ENCODE measurements at regions not wholly inside any gene's neighbourhood (a gene's known extent, or its start where the extent isn't known, plus 50 kb on each side); places are given as distances from the start of the nearest gene placed in this dataset.
A peak's percentile ranks its signal among the peaks of the same experiment; 100 is the strongest.
"Not testable (repeated sequence)": the region's sequence is repeated elsewhere in the genome, so short reads cannot be mapped to it uniquely, and the experiment has no call there.

GRCh38 chr12:31899109-31899508 lies 60.1 kb upstream of the RESF1 start:
- H3K27ac ChIP-seq (ENCODE audit: low read length): no peak overlapping the region
- H3K27ac Mint-ChIP-seq: peak overlapping the region; percentile 86 to 98
- WGBS (ENCODE audit: insufficient coverage): 94% methylated on average over 2 of the region's 2 CpGs
- TF ChIP-seq, protein P1, sequence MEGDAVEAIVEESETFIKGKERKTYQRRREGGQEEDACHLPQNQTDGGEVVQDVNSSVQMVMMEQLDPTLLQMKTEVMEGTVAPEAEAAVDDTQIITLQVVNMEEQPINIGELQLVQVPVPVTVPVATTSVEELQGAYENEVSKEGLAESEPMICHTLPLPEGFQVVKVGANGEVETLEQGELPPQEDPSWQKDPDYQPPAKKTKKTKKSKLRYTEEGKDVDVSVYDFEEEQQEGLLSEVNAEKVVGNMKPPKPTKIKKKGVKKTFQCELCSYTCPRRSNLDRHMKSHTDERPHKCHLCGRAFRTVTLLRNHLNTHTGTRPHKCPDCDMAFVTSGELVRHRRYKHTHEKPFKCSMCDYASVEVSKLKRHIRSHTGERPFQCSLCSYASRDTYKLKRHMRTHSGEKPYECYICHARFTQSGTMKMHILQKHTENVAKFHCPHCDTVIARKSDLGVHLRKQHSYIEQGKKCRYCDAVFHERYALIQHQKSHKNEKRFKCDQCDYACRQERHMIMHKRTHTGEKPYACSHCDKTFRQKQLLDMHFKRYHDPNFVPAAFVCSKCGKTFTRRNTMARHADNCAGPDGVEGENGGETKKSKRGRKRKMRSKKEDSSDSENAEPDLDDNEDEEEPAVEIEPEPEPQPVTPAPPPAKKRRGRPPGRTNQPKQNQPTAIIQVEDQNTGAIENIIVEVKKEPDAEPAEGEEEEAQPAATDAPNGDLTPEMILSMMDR (IDR thresholded peaks at IDR 0.05): no peak
- ATAC-seq (no peak), DNase-seq (no peak)
- H3K9me3 ChIP-seq (ENCODE audit: control insufficient read depth, insufficient read depth, low read length): peaks cover 38% of the 10 kb centered on the region
- H3K4me1 Mint-ChIP-seq: peaks cover 55 to 57% of the 10 kb centered on the region in 2 donors
- peaks cover 53% of the 10 kb centered on the region for H3K4me1 ChIP-seq (ENCODE audit: control insufficient read depth, insufficient read depth, low read length)
- peaks cover 5 to 9% of the 10 kb centered on the region in 2 donors for H3K9me3 Mint-ChIP-seq
- no peaks in the 10 kb centered on the region for H3K36me3 ChIP-seq (ENCODE audit: control insufficient read depth, insufficient read depth, low read length)
- H3K27me3 ChIP-seq (ENCODE audit: control insufficient read depth, insufficient read depth, low read length): no peaks in the 10 kb centered on the region
- H3K36me3 Mint-ChIP-seq: peaks cover 13% of the 10 kb centered on the region
- intact Hi-C loops (cut with micrococcal nuclease): loop anchor here (10.0 kb wide), 1 partner anchor 574 kb away; the partner anchor contains the start of gene SINHCAF
- H3K4me3 ChIP-seq (ENCODE audit: low read length): no peak overlapping the region
- H3K27me3 Mint-ChIP-seq (ENCODE audit: low read depth in 2 of 2): no peaks in the 10 kb centered on the region
- no peak overlapping the region for H3K4me3 Mint-ChIP-seq

DNA sequence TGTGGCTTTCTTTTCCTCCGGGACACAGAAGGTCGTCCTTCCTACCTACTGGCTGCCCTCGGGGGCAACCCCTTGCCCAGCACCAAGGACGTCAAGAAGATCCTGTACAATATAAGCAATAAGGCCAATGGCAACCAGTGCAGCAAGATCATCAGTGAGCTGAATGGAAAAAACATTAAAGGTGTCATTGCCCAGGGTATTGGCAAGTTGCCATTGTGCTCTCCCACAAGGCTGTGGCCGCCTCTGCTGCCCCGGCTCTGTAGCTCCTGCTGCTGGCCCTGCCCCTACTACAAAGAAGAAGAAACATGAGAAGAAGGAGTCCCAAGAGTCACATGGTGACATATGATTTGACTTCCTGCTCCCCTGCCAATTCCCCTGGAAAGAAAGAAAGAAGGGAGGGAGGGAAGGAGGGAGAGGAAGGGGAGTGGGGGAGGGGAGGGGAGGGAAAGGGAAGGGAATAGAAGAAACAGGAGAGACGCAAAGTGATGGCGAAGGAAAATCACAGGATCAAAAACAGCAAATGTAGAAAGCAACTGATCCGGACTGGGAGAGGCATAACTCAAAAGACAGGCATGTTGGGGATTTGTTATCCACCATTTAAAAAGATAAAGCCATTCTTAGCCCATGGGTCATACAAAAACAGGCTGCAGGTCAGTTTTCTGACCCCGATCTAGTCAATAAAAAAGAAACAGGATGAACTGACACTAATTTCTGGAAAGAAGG lies 61.3 kb upstream of the RESF1 start:
- intact Hi-C loops (cut with micrococcal nuclease): loop anchor here (10.0 kb wide), 1 partner anchor 573 kb away; the partner anchor contains the start of gene SINHCAF
- peaks cover 13% of the 10 kb centered on the region for H3K36me3 Mint-ChIP-seq
- peak; percentile 60 to 75 for DNase-seq
- H3K27ac Mint-ChIP-seq: peak overlapping the region; percentile 86 to 98
- 46% methylated on average over 10 of the region's 10 CpGs for WGBS (ENCODE audit: insufficient coverage)
- peak overlapping the region; percentile 91 for H3K27ac ChIP-seq (ENCODE audit: low read length)
- no peak overlapping the region for H3K4me3 ChIP-seq (ENCODE audit: low read length)
- H3K4me3 Mint-ChIP-seq: peak overlapping the region; percentile 90
- ATAC-seq: peak; percentile 14 to 48 (median 37)
- no peaks in the 10 kb centered on the region for H3K27me3 ChIP-seq (ENCODE audit: control insufficient read depth, insufficient read depth, low read length)
- TF ChIP-seq, protein P1 (IDR thresholded peaks at IDR 0.05): no peak
- peaks cover 42% of the 10 kb centered on the region for H3K9me3 ChIP-seq (ENCODE audit: control insufficient read depth, insufficient read depth, low read length)
- peaks cover 5 to 9% of the 10 kb centered on the region in 2 donors for H3K9me3 Mint-ChIP-seq
- H3K4me1 ChIP-seq (ENCODE audit: control insufficient read depth, insufficient read depth, low read length): peaks cover 63% of the 10 kb centered on the region
- no peaks in the 10 kb centered on the region for H3K27me3 Mint-ChIP-seq (ENCODE audit: low read depth in 2 of 2)
- H3K4me1 Mint-ChIP-seq: peaks cover 59 to 64% of the 10 kb centered on the region in 2 donors
- no peaks in the 10 kb centered on the region for H3K36me3 ChIP-seq (ENCODE audit: control insufficient read depth, insufficient read depth, low read length)

GRCh38 chr12:31897092-31897491 lies 62.1 kb upstream of the RESF1 start:
- Mint-ChIP-seq H3K27ac (peak overlapping the region; percentile 86 to 98), H3K4me3 (peak overlapping the region; percentile 90), H3K4me1 (peaks cover 64 to 73% of the 10 kb centered on the region in 2 donors), H3K9me3 (peaks cover 5 to 12% of the 10 kb centered on the region in 2 donors), H3K36me3 (peaks cover 13% of the 10 kb centered on the region)
- H3K4me3 ChIP-seq (ENCODE audit: low read length); H3K27me3 ChIP-seq (ENCODE audit: control insufficient read depth, insufficient read depth, low read length); H3K36me3 ChIP-seq (ENCODE audit: control insufficient read depth, insufficient read depth, low read length); H3K27me3 Mint-ChIP-seq (ENCODE audit: low read depth in 2 of 2); DNase-seq; ATAC-seq: not testable (repeated sequence)
- Histone ChIP-seq H3K27ac (ENCODE audit: low read length) (peak overlapping the region; percentile 91), H3K4me1 (ENCODE audit: control insufficient read depth, insufficient read depth, low read length) (peaks cover 71% of the 10 kb centered on the region), H3K9me3 (ENCODE audit: control insufficient read depth, insufficient read depth, low read length) (peaks cover 46% of the 10 kb centered on the region)
- intact Hi-C loops (cut with micrococcal nuclease): loop anchor here (10.0 kb wide), 1 partner anchor 572 kb away; the partner anchor contains the start of gene SINHCAF
- 59% methylated on average over 7 of the region's 8 CpGs for WGBS (ENCODE audit: insufficient coverage)

- intact Hi-C loops (cut with micrococcal nuclease): loop anchor here (1.0 to 10.0 kb wide), 7 partner anchors 36 to 572 kb away; partner anchors contain the start of genes AMN1, RESF1 and SINHCAF
- 0% methylated on average over 6 of the region's 6 CpGs for WGBS (ENCODE audit: insufficient coverage)
- ATAC-seq: peak; percentile 88 to 99 (median 90)
- no peaks in the 10 kb centered on the region for H3K27me3 Mint-ChIP-seq (ENCODE audit: low read depth in 2 of 2)
- TF ChIP-seq, protein P1 (IDR thresholded peaks at IDR 0.05): no peak
- Histone ChIP-seq H3K4me3 (ENCODE audit: low read length) (no peak overlapping the region), H3K27me3 (ENCODE audit: control insufficient read depth, insufficient read depth, low read length) (no peaks in the 10 kb centered on the region), H3K4me1 (ENCODE audit: control insufficient read depth, insufficient read depth, low read length) (peaks cover 76% of the 10 kb centered on the region), H3K27ac (ENCODE audit: low read length) (peak overlapping the region; percentile 91), H3K9me3 (ENCODE audit: control insufficient read depth, insufficient read depth, low read length) (peaks cover 48% of the 10 kb centered on the region), H3K36me3 (ENCODE audit: control insufficient read depth, insufficient read depth, low read length) (no peaks in the 10 kb centered on the region)
- peak overlapping the region; percentile 86 to 98 for H3K27ac Mint-ChIP-seq
- H3K4me1 Mint-ChIP-seq: peaks cover 66 to 74% of the 10 kb centered on the region in 2 donors
- peak; percentile 70 to 96 for DNase-seq
- peaks cover 5 to 12% of the 10 kb centered on the region in 2 donors for H3K9me3 Mint-ChIP-seq
- H3K4me3 Mint-ChIP-seq: peak overlapping the region; percentile 90
- H3K36me3 Mint-ChIP-seq: peaks cover 13% of the 10 kb centered on the region
Observed at GRCh38 chr12:31896514-31897039, 62.6 kb upstream of the RESF1 start.

All from natural killer cell (primary cell).